ENCODE measurements at regions not wholly inside any gene's neighbourhood (a gene's known extent, or its start where the extent isn't known, plus 50 kb on each side); places are given as distances from the start of the nearest gene placed in this dataset.
"Not testable (repeated sequence)": the region's sequence is repeated elsewhere in the genome, so short reads cannot be mapped to it uniquely, and the experiment has no call there.

- no peak overlapping the region for H3K4me3 ChIP-seq (ENCODE audit: low read depth, low read length)
- no peak for TF ChIP-seq CTCF (IDR thresholded peaks at IDR 0.05; ENCODE audit: low read depth, low read length)
- no peak for DNase-seq (ENCODE audit: low read depth, low spot score)
- in situ Hi-C loops (cut with HindIII; ENCODE audit: low sequenced_read_pairs), result no loop called here
These were observed 85.4 kb upstream of the MEGF10 start for GRCh38 chr5:127205147-127205546.

GRCh38 chr5:127206320-127207113 is 84.1 kb upstream of the MEGF10 start:
- H3K4me3 ChIP-seq (ENCODE audit: low read depth, low read length), result no peak overlapping the region
- DNase-seq (ENCODE audit: low read depth, low spot score), result peak; percentile 92
- TF ChIP-seq CTCF (IDR thresholded peaks at IDR 0.05; ENCODE audit: low read depth, low read length), result no peak
- in situ Hi-C loops (cut with HindIII; ENCODE audit: low sequenced_read_pairs), result no loop called here

GRCh38 chr5:127210042-127210441 is 80.6 kb upstream of the MEGF10 start:
- DNase-seq (ENCODE audit: low read depth, low spot score), result no peak
- in situ Hi-C loops (cut with HindIII; ENCODE audit: low sequenced_read_pairs), result no loop called here
- no peak overlapping the region for H3K4me3 ChIP-seq (ENCODE audit: low read depth, low read length)
- no peak for TF ChIP-seq CTCF (IDR thresholded peaks at IDR 0.05; ENCODE audit: low read depth, low read length)

DNA sequence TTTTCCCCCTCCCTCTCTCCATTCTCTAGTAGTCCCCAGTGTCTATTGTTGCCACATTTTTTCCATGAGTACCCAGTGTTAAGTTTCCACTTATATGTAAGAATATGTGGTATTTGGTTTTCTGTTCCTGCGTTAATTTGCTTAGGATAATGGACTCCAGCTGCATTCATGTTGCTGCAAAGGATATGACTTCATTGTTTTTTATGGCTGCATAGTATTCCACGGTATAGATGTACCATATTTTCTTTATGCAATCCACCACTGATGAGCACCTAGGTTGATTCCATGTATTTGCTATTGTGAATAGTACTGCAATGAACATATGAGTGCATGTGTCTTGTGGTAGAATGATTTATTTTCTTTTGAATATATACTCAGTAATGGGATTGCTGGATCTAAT is 77.4 kb upstream of the MEGF10 start:
- in situ Hi-C loops (cut with HindIII; ENCODE audit: low sequenced_read_pairs), result no loop called here
- no peak for DNase-seq (ENCODE audit: low read depth, low spot score)
- H3K4me3 ChIP-seq (ENCODE audit: low read depth, low read length), result no peak overlapping the region
- TF ChIP-seq CTCF (IDR thresholded peaks at IDR 0.05; ENCODE audit: low read depth, low read length), result no peak

- in situ Hi-C loops (cut with HindIII; ENCODE audit: low sequenced_read_pairs), result no loop called here
- DNase-seq (ENCODE audit: low read depth, low spot score), result no peak
- TF ChIP-seq CTCF (IDR thresholded peaks at IDR 0.05; ENCODE audit: low read depth, low read length), result no peak
These were observed 74.5 kb upstream of the MEGF10 start for GRCh38 chr5:127216143-127216542.

GRCh38 chr5:127216898-127217675 is 73.5 kb upstream of the MEGF10 start:
- in situ Hi-C loops (cut with HindIII; ENCODE audit: low sequenced_read_pairs), result no loop called here
- H3K4me3 ChIP-seq (ENCODE audit: low read depth, low read length), result no peak overlapping the region
- DNase-seq (ENCODE audit: low read depth, low spot score), result no peak
- TF ChIP-seq CTCF (IDR thresholded peaks at IDR 0.05; ENCODE audit: low read depth, low read length), result no peak

More at GRCh38 chr5:127216143-127216542, 74.5 kb upstream of the MEGF10 start:
- H3K4me3 ChIP-seq (ENCODE audit: low read depth, low read length), result no peak overlapping the region

- H3K4me3 ChIP-seq (ENCODE audit: low read depth, low read length); in situ Hi-C loops (cut with HindIII; ENCODE audit: low sequenced_read_pairs); DNase-seq (ENCODE audit: low read depth, low spot score): not testable (repeated sequence)
These were observed 68.7 kb upstream of the MEGF10 start for GRCh38 chr5:127221936-127222335.

GRCh38 chr5:127222571-127223156 is 67.9 kb upstream of the MEGF10 start:
- H3K4me3 ChIP-seq (ENCODE audit: low read depth, low read length); in situ Hi-C loops (cut with HindIII; ENCODE audit: low sequenced_read_pairs); DNase-seq (ENCODE audit: low read depth, low spot score): not testable (repeated sequence)
